DOHH2 (cell line): ENCODE measurements at regions not wholly inside any gene's neighbourhood (a gene's known extent, or its start where the extent isn't known, plus 50 kb on each side); places are given as distances from the start of the nearest gene placed in this dataset.
A peak's percentile ranks its signal among the peaks of the same experiment; 100 is the strongest.

ENCODE experiments used
- CTCF ChIP-seq: fragments of 200-600 bp; sonication (generic); IDR thresholded peaks from one replicate; pipeline ENCODE4 v1.5.1; 2014; ENCODE audit warnings: antibody characterized with exemption, mild to moderate bottlenecking, low read depth, low read length; ENCODE audit not compliant: poor library complexity, severe bottlenecking
- EZH2phosphoT487 ChIP-seq: fragments of 200-600 bp; sonication (generic); IDR thresholded peaks from 2 replicates; pipeline ENCODE4 v1.6.1; 2017; ENCODE audit warnings: borderline replicate concordance, mild to moderate bottlenecking, antibody characterized with exemption, low read length, moderate library complexity, mixed read lengths

- peak; percentile 27 for TF ChIP-seq CTCF
- TF ChIP-seq EZH2phosphoT487: no peak
Observed at GRCh38 chr3:6255229-6255628, 605.7 kb upstream of the GRM7 start.
